ENCODE measurements at regions not wholly inside any gene's neighbourhood (a gene's known extent, or its start where the extent isn't known, plus 50 kb on each side); places are given as distances from the start of the nearest gene placed in this dataset.

- H3K4me3 Mint-ChIP-seq (ENCODE audit: unreplicated experiment), result no peak overlapping the region
- CTCF ChIA-PET, result no interaction called here
- no peaks in the 10 kb centered on the region for H3K36me3 ChIP-seq (ENCODE audit: control insufficient read depth, insufficient read depth, low read length)
- no peaks in the 10 kb centered on the region for H3K9me3 Mint-ChIP-seq (ENCODE audit: unreplicated experiment)
- H3K36me3 Mint-ChIP-seq (ENCODE audit: insufficient read depth, unreplicated experiment), result no peaks in the 10 kb centered on the region
- H3K27ac Mint-ChIP-seq (ENCODE audit: unreplicated experiment), result no peak overlapping the region
- no peaks in the 10 kb centered on the region; the same call in 1 of the 2 replicates for H3K9me3 ChIP-seq
- H3K27me3 Mint-ChIP-seq (ENCODE audit: insufficient read depth, unreplicated experiment), result no peaks in the 10 kb centered on the region
- peaks cover 21% of the 10 kb centered on the region for H3K4me1 ChIP-seq
- intact Hi-C loops (cut with micrococcal nuclease; ENCODE audit: unreplicated experiment), result no loop called here
- peaks cover 26% of the 10 kb centered on the region for H3K4me1 Mint-ChIP-seq (ENCODE audit: low read depth, unreplicated experiment)
- H3K4me3 ChIP-seq (ENCODE audit: low read depth, low read length), result no peak overlapping the region
- DNase-seq, result no peak
- POLR2A ChIA-PET, result no interaction called here
- no peaks in the 10 kb centered on the region for H3K27me3 ChIP-seq (replicated peaks; ENCODE audit: control insufficient read depth, insufficient read depth, low read length)
- no peak for TF ChIP-seq CTCF (IDR thresholded peaks at IDR 0.05; ENCODE audit: insufficient read depth in 1 of 2, low read depth in 1 of 2, low read length in 1 of 2, severe bottlenecking in 1 of 2, unreplicated experiment in 1 of 2)
- BruUV-seq (replicated peaks), result no TSS peak
Measured at GRCh38 chr3:177620073-177620472, 422.8 kb upstream of the TBL1XR1 start.

- ChIA-PET POLR2A (interaction anchor here (0.6 kb wide), 1 partner anchor 416 kb away, joined by 3 read pairs; no protein-coding TSS in a partner anchor), CTCF (interaction anchor here (0.7 to 1.1 kb wide), 6 partner anchors 8 to 763 kb away, joined by 3 to 11 read pairs (median 4); no protein-coding TSS in a partner anchor)
- peak overlapping the region; percentile 25 for H3K27ac Mint-ChIP-seq (ENCODE audit: unreplicated experiment)
- Histone ChIP-seq H3K4me1 (peaks cover 21% of the 10 kb centered on the region), H3K4me3 (ENCODE audit: low read depth, low read length) (no peak overlapping the region), H3K9me3 (no peaks in the 10 kb centered on the region; the same call in 1 of the 2 replicates), H3K36me3 (ENCODE audit: control insufficient read depth, insufficient read depth, low read length) (no peaks in the 10 kb centered on the region), H3K27me3 (replicated peaks; ENCODE audit: control insufficient read depth, insufficient read depth, low read length) (no peaks in the 10 kb centered on the region)
- no peak overlapping the region for H3K4me3 Mint-ChIP-seq (ENCODE audit: unreplicated experiment)
- H3K9me3 Mint-ChIP-seq (ENCODE audit: unreplicated experiment), result no peaks in the 10 kb centered on the region
- no TSS peak for BruUV-seq (replicated peaks)
- TF ChIP-seq CTCF (IDR thresholded peaks at IDR 0.05; ENCODE audit: insufficient read depth in 1 of 2, low read depth in 1 of 2, low read length in 1 of 2, severe bottlenecking in 1 of 2, unreplicated experiment in 1 of 2), result peak in 1 of 2 experiments; percentile 43
- H3K36me3 Mint-ChIP-seq (ENCODE audit: insufficient read depth, unreplicated experiment), result no peaks in the 10 kb centered on the region
- no peaks in the 10 kb centered on the region for H3K27me3 Mint-ChIP-seq (ENCODE audit: insufficient read depth, unreplicated experiment)
- DNase-seq, result peak in 1 of 2 experiments; percentile 36
- intact Hi-C loops (cut with micrococcal nuclease; ENCODE audit: unreplicated experiment), result loop anchor here (1.0 kb wide), 2 partner anchors 50 to 155 kb away; no protein-coding TSS in a partner anchor
- peaks cover 31% of the 10 kb centered on the region for H3K4me1 Mint-ChIP-seq (ENCODE audit: low read depth, unreplicated experiment)
Measured at GRCh38 chr3:177622520-177622919, 425.2 kb upstream of the TBL1XR1 start.

- no peaks in the 10 kb centered on the region for H3K27me3 ChIP-seq (replicated peaks; ENCODE audit: control insufficient read depth, insufficient read depth, low read length)
- no peaks in the 10 kb centered on the region; the same call in 1 of the 2 replicates for H3K9me3 ChIP-seq
- peak overlapping the region; percentile 25 for H3K27ac Mint-ChIP-seq (ENCODE audit: unreplicated experiment)
- no peaks in the 10 kb centered on the region for H3K36me3 Mint-ChIP-seq (ENCODE audit: insufficient read depth, unreplicated experiment)
- peaks cover 31% of the 10 kb centered on the region for H3K4me1 Mint-ChIP-seq (ENCODE audit: low read depth, unreplicated experiment)
- DNase-seq, result no peak
- H3K4me1 ChIP-seq, result peaks cover 21% of the 10 kb centered on the region
- no peaks in the 10 kb centered on the region for H3K36me3 ChIP-seq (ENCODE audit: control insufficient read depth, insufficient read depth, low read length)
- no peak overlapping the region for H3K4me3 ChIP-seq (ENCODE audit: low read depth, low read length)
- ChIA-PET CTCF (interaction anchor here (0.7 to 1.1 kb wide), 6 partner anchors 9 to 762 kb away, joined by 3 to 11 read pairs (median 4); no protein-coding TSS in a partner anchor), POLR2A (interaction anchor here (0.6 kb wide), 1 partner anchor 415 kb away, joined by 3 read pairs; no protein-coding TSS in a partner anchor)
- no peaks in the 10 kb centered on the region for H3K27me3 Mint-ChIP-seq (ENCODE audit: insufficient read depth, unreplicated experiment)
- no peak overlapping the region for H3K4me3 Mint-ChIP-seq (ENCODE audit: unreplicated experiment)
- intact Hi-C loops (cut with micrococcal nuclease; ENCODE audit: unreplicated experiment), result loop anchor here (1.0 kb wide), 2 partner anchors 49 to 154 kb away; no protein-coding TSS in a partner anchor
- BruUV-seq (replicated peaks), result no TSS peak
- peaks cover 6% of the 10 kb centered on the region for H3K9me3 Mint-ChIP-seq (ENCODE audit: unreplicated experiment)
- TF ChIP-seq CTCF (IDR thresholded peaks at IDR 0.05; ENCODE audit: insufficient read depth in 1 of 2, low read depth in 1 of 2, low read length in 1 of 2, severe bottlenecking in 1 of 2, unreplicated experiment in 1 of 2), result no peak
Measured at GRCh38 chr3:177622982-177623617, 425.8 kb upstream of the TBL1XR1 start.

Measured in Caco-2 (cell line).